Uterus (tissue), 2 donors: ENCODE measurements at regions not wholly inside any gene's neighbourhood (a gene's known extent, or its start where the extent isn't known, plus 50 kb on each side); places are given as distances from the start of the nearest gene placed in this dataset.

ENCODE experiments used
- CTCF ChIP-seq, 4 experiments: fragments of 200-600 bp in 2 of 4; fragments of 450-650 bp in 2 of 4; sonication (generic) in 2 of 4; IDR thresholded peaks; one replicate each; pipeline ENCODE4 v1.5.1; 2016 to 2019; ENCODE audit warnings: antibody characterized with exemption in 4 of 4, mild to moderate bottlenecking in 2 of 4, moderate library complexity in 1 of 4
- POLR2A ChIP-seq, 2 donors: fragments of 450-650 bp; IDR thresholded peaks; one replicate each; pipeline ENCODE4 v1.6.1; 2016; ENCODE audit warnings: antibody characterized with exemption in 2 of 2, mild to moderate bottlenecking in 1 of 2, moderate library complexity in 1 of 2

- TF ChIP-seq CTCF (IDR thresholded peaks at IDR 0.05), result no peak
- no peak for TF ChIP-seq POLR2A (IDR thresholded peaks at IDR 0.05)
Measured at GRCh38 chr2:6704077-6704476, 161.6 kb downstream of the CMPK2 start.
